NCI-H1092 (cell line): ENCODE measurements at regions not wholly inside any gene's neighbourhood (a gene's known extent, or its start where the extent isn't known, plus 50 kb on each side); places are given as distances from the start of the nearest gene placed in this dataset.

Source experiments
- DNase-seq: peaks from one replicate; lab custom pipeline; 2025; lab: John Stamatoyannopoulos, UW

GRCh38 chr13:97630725-97631124 lies 196.8 kb downstream of the RAP2A start:
- no peak for DNase-seq

- DNase-seq: no peak
Observed at GRCh38 chr13:97631158-97631557, 197.2 kb downstream of the RAP2A start.

- no peak for DNase-seq
Observed at GRCh38 chr13:97639236-97639635, 205.3 kb downstream of the RAP2A start.

- no peak for DNase-seq
Observed at GRCh38 chr13:97640268-97640667, 206.3 kb downstream of the RAP2A start.

GRCh38 chr13:97648171-97648880 lies 214.4 kb downstream of the RAP2A start:
- DNase-seq: no peak

- DNase-seq: no peak
Observed at GRCh38 chr13:97648881-97649224, 214.9 kb downstream of the RAP2A start.

GRCh38 chr13:97653443-97654140 lies 219.6 kb downstream of the RAP2A start:
- DNase-seq: no peak

GRCh38 chr13:97654236-97654635 lies 220.3 kb downstream of the RAP2A start:
- no peak for DNase-seq

GRCh38 chr13:97658556-97658955 lies 224.6 kb downstream of the RAP2A start:
- DNase-seq: no peak

GRCh38 chr13:97659602-97660001 lies 225.6 kb downstream of the RAP2A start:
- DNase-seq: no peak

GRCh38 chr13:97660594-97661260 lies 226.8 kb downstream of the RAP2A start:
- DNase-seq: no peak

- no peak for DNase-seq
Observed at GRCh38 chr13:97686594-97686993, 252.6 kb downstream of the RAP2A start.

- no peak for DNase-seq
Observed at GRCh38 chr13:97692628-97693027, 258.7 kb downstream of the RAP2A start.

- DNase-seq: no peak
Observed at GRCh38 chr13:97695684-97696083, 257.8 kb upstream of the IPO5 start.

- DNase-seq: no peak
Observed at GRCh38 chr13:97696921-97697320, 256.6 kb upstream of the IPO5 start.

GRCh38 chr13:97700306-97700848 lies 253.1 kb upstream of the IPO5 start:
- DNase-seq: no peak

- no peak for DNase-seq
Observed at GRCh38 chr13:97702614-97703013, 250.9 kb upstream of the IPO5 start.

GRCh38 chr13:97710797-97711196 lies 242.7 kb upstream of the IPO5 start:
- DNase-seq: no peak

- DNase-seq: no peak
Observed at GRCh38 chr13:97712770-97713169, 240.7 kb upstream of the IPO5 start.

- no peak for DNase-seq
Observed at GRCh38 chr13:97715763-97716162, 237.7 kb upstream of the IPO5 start.

- DNase-seq: no peak
Observed at GRCh38 chr13:97716746-97717145, 236.7 kb upstream of the IPO5 start.

- DNase-seq: no peak
Observed at GRCh38 chr13:97719736-97720135, 233.7 kb upstream of the IPO5 start.

GRCh38 chr13:97720896-97721295 lies 232.6 kb upstream of the IPO5 start:
- no peak for DNase-seq
